Neural progenitor cell (in vitro differentiated cells): ENCODE measurements at regions not wholly inside any gene's neighbourhood (a gene's known extent, or its start where the extent isn't known, plus 50 kb on each side); places are given as distances from the start of the nearest gene placed in this dataset.

Experiments
- DNase-seq: peaks from one replicate; pipeline ENCODE4 v3.0.0-alpha.2; 2016; ENCODE audit warnings: low spot score
- H2AFZ ChIP-seq: fragments of 200-600 bp; sonication (generic); replicated peaks from 2 replicates; pipeline ENCODE4 v1.6.1; 2016; ENCODE audit warnings: antibody characterized with exemption
- H3F3A ChIP-seq: fragments of 200-600 bp; sonication (generic); 2 replicates; pipeline ENCODE4 v1.6.1; 2016; ENCODE audit warnings: antibody characterized with exemption, low read depth
- H3K27ac ChIP-seq: fragments of 200-600 bp; sonication (generic); 2 replicates; pipeline ENCODE4 v1.5.1; 2016; ENCODE audit warnings: mild to moderate bottlenecking
- H3K27me3 ChIP-seq: fragments of 200-600 bp; sonication (generic); 2 replicates; pipeline ENCODE4 v1.6.1; 2016; ENCODE audit warnings: mild to moderate bottlenecking, moderate library complexity
- H3K36me3 ChIP-seq: fragments of 200-600 bp; sonication (generic); 2 replicates; pipeline ENCODE4 v1.5.1; 2016
- H3K4me1 ChIP-seq: fragments of 200-600 bp; sonication (generic); 2 replicates; pipeline ENCODE4 v1.6.1; 2016; ENCODE audit warnings: mixed run types
- H3K4me2 ChIP-seq: fragments of 200-600 bp; sonication (generic); 2 replicates; pipeline ENCODE4 v1.6.1; 2016
- H3K4me3 ChIP-seq: fragments of 200-600 bp; sonication (generic); 2 replicates; pipeline ENCODE4 v1.5.1; 2016
- H3K79me2 ChIP-seq: fragments of 200-600 bp; sonication (generic); 2 replicates; pipeline ENCODE4 v1.6.1; 2016; ENCODE audit warnings: low read depth
- H3K9ac ChIP-seq: fragments of 200-600 bp; sonication (generic); 2 replicates; pipeline ENCODE4 v1.6.1; 2016
- H3K9me3 ChIP-seq: fragments of 200-600 bp; sonication (generic); 2 replicates; pipeline ENCODE4 v1.5.1; 2016; ENCODE audit warnings: low read depth
- H4K20me1 ChIP-seq: fragments of 200-600 bp; sonication (generic); 2 replicates; pipeline ENCODE4 v1.6.1; 2016; ENCODE audit warnings: low read depth
- H3K27ac Mint-ChIP-seq: 3 replicates; pipeline ENCODE4 v1.8.0; 2021; ENCODE audit warnings: mixed read lengths
- H3K27me3 Mint-ChIP-seq: 2 replicates; pipeline ENCODE4 v1.8.0; 2022; ENCODE audit warnings: low read depth, mild to moderate bottlenecking, inconsistent platforms, moderate library complexity, mixed read lengths; ENCODE audit not compliant: insufficient read depth
- H3K36me3 Mint-ChIP-seq: 3 replicates; pipeline ENCODE4 v1.8.0; 2021; ENCODE audit warnings: mixed read lengths
- H3K4me1 Mint-ChIP-seq: 3 replicates; pipeline ENCODE4 v1.8.0; 2021; ENCODE audit warnings: mixed read lengths
- H3K4me3 Mint-ChIP-seq: 3 replicates; pipeline ENCODE4 v1.8.0; 2021; ENCODE audit warnings: mild to moderate bottlenecking, moderate library complexity, mixed read lengths
- H3K9me3 Mint-ChIP-seq: 3 replicates; pipeline ENCODE4 v1.8.0; 2020; ENCODE audit warnings: mixed read lengths
- EZH2 ChIP-seq: fragments of 200-600 bp; sonication (generic); IDR thresholded peaks from 2 replicates; pipeline ENCODE4 v1.6.1; 2017; ENCODE audit warnings: antibody characterized with exemption, mild to moderate bottlenecking, moderate library complexity
- EZH2phosphoT487 ChIP-seq: fragments of 200-600 bp; sonication (generic); IDR thresholded peaks from 2 replicates; pipeline ENCODE4 v1.6.1; 2017; ENCODE audit warnings: antibody characterized with exemption
- TF ChIP-seq, protein P1 (sequence below): fragments of 200-600 bp; sonication (generic); IDR thresholded peaks from 2 replicates; pipeline ENCODE4 v1.5.1; 2017; ENCODE audit warnings: antibody characterized with exemption, mild to moderate bottlenecking

DNA sequence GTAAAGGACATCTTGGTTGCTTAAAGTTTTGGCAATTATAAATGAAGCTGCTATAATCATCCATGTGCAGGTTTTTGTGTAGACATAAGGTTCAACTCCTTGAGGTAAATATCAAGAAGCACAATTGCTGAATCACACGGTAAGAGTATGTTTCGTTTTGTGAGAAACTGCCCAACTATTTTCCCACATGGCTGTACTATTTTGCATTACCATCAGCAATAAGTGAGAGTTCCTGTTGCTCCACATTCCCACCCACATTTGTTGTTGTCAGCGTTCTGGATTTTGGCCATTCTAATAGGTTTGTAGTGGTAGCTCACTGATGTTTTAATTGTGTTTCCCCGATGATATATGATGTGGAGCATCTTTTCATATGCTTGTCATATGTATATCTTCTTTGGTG, 118.5 kb upstream of the KCNMB2 start:
- Histone ChIP-seq H3F3A (no peaks in the 10 kb centered on the region), H3K4me3 (no peak overlapping the region), H3K27ac (no peak overlapping the region), H3K4me1 (no peaks in the 10 kb centered on the region), H3K27me3 (no peaks in the 10 kb centered on the region), H3K9me3 (no peaks in the 10 kb centered on the region), H2AFZ (no peak overlapping the region), H3K36me3 (peaks cover 3% of the 10 kb centered on the region), H3K4me2 (no peak overlapping the region), H4K20me1 (no peaks in the 10 kb centered on the region), H3K9ac (no peak overlapping the region), H3K79me2 (no peaks in the 10 kb centered on the region)
- H3K4me3 Mint-ChIP-seq, result no peak overlapping the region
- DNase-seq, result no peak
- H3K27ac Mint-ChIP-seq, result no peak overlapping the region
- H3K36me3 Mint-ChIP-seq, result no peaks in the 10 kb centered on the region
- H3K4me1 Mint-ChIP-seq, result peaks cover 5% of the 10 kb centered on the region
- H3K27me3 Mint-ChIP-seq, result peaks cover 2% of the 10 kb centered on the region
- H3K9me3 Mint-ChIP-seq, result no peaks in the 10 kb centered on the region
- TF ChIP-seq EZH2 (no peak), EZH2phosphoT487 (no peak)
- TF ChIP-seq, protein P1, sequence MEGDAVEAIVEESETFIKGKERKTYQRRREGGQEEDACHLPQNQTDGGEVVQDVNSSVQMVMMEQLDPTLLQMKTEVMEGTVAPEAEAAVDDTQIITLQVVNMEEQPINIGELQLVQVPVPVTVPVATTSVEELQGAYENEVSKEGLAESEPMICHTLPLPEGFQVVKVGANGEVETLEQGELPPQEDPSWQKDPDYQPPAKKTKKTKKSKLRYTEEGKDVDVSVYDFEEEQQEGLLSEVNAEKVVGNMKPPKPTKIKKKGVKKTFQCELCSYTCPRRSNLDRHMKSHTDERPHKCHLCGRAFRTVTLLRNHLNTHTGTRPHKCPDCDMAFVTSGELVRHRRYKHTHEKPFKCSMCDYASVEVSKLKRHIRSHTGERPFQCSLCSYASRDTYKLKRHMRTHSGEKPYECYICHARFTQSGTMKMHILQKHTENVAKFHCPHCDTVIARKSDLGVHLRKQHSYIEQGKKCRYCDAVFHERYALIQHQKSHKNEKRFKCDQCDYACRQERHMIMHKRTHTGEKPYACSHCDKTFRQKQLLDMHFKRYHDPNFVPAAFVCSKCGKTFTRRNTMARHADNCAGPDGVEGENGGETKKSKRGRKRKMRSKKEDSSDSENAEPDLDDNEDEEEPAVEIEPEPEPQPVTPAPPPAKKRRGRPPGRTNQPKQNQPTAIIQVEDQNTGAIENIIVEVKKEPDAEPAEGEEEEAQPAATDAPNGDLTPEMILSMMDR, result no peak

DNA sequence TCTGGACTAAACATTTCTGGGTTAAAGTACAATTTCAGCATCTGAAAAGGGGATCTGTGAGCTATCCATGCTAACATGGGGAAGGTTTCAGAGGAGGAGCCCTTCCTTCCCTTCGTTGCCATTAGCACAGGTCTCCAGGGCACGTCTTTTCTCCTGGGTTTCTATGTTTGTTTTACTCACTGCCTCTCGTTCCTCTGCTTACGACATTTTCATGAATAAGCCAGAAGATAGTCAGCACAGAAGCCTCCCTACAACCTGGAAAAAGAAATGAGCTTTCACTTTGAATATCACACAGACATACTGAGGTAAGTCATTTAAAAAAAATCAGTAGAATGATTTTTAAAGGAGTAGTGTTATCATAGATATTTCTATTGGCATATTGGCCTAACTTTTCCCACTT, 117.2 kb upstream of the KCNMB2 start:
- H3K79me2 ChIP-seq, result no peaks in the 10 kb centered on the region
- no peak overlapping the region for H3K9ac ChIP-seq
- H3K4me3 Mint-ChIP-seq, result no peak overlapping the region
- no peaks in the 10 kb centered on the region for H3K9me3 ChIP-seq
- peaks cover 2% of the 10 kb centered on the region for H3K27me3 Mint-ChIP-seq
- no peaks in the 10 kb centered on the region for H3K9me3 Mint-ChIP-seq
- peaks cover 5% of the 10 kb centered on the region for H3K4me1 Mint-ChIP-seq
- TF ChIP-seq EZH2phosphoT487 (no peak), EZH2 (no peak)
- TF ChIP-seq, protein P1, result no peak
- no peak overlapping the region for H3K4me3 ChIP-seq
- H3K27ac ChIP-seq, result no peak overlapping the region
- no peak for DNase-seq
- no peak overlapping the region for H3K27ac Mint-ChIP-seq
- H3K4me1 ChIP-seq, result no peaks in the 10 kb centered on the region
- H3F3A ChIP-seq, result no peaks in the 10 kb centered on the region
- H3K27me3 ChIP-seq, result no peaks in the 10 kb centered on the region
- no peaks in the 10 kb centered on the region for H4K20me1 ChIP-seq
- no peak overlapping the region for H3K4me2 ChIP-seq
- no peak overlapping the region for H2AFZ ChIP-seq
- H3K36me3 Mint-ChIP-seq, result no peaks in the 10 kb centered on the region
- peaks cover 3% of the 10 kb centered on the region for H3K36me3 ChIP-seq

DNA sequence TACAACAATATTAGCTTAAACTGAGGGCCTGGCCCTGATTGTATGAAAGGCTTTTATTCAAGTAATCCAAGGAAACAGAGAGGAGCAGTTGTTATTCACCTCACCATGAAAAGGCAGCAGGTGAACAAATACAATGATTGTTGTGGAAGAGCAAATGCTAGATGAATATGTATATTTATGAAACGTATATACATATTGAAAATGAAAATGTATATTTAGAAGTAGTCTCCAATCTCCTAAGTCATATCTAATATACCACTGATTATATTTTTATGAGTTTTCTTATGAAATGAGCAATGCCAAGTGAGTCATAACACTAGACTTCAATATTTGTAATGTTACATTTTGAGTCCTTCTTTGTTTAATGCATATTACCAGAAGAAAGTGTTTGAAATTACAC, 116.2 kb upstream of the KCNMB2 start:
- Histone ChIP-seq H3K27me3 (no peaks in the 10 kb centered on the region), H3K4me3 (no peak overlapping the region), H3K4me1 (no peaks in the 10 kb centered on the region), H3K79me2 (no peaks in the 10 kb centered on the region), H4K20me1 (no peaks in the 10 kb centered on the region), H3K9me3 (no peaks in the 10 kb centered on the region), H2AFZ (no peak overlapping the region), H3K4me2 (no peak overlapping the region), H3K9ac (no peak overlapping the region), H3F3A (no peaks in the 10 kb centered on the region), H3K27ac (no peak overlapping the region), H3K36me3 (peaks cover 3% of the 10 kb centered on the region)
- Mint-ChIP-seq H3K9me3 (no peaks in the 10 kb centered on the region), H3K4me3 (no peak overlapping the region), H3K4me1 (peaks cover 5% of the 10 kb centered on the region), H3K36me3 (no peaks in the 10 kb centered on the region), H3K27me3 (peaks cover 2% of the 10 kb centered on the region), H3K27ac (no peak overlapping the region)
- TF ChIP-seq EZH2phosphoT487 (no peak), EZH2 (no peak)
- TF ChIP-seq, protein P1, result no peak
- no peak for DNase-seq

DNA sequence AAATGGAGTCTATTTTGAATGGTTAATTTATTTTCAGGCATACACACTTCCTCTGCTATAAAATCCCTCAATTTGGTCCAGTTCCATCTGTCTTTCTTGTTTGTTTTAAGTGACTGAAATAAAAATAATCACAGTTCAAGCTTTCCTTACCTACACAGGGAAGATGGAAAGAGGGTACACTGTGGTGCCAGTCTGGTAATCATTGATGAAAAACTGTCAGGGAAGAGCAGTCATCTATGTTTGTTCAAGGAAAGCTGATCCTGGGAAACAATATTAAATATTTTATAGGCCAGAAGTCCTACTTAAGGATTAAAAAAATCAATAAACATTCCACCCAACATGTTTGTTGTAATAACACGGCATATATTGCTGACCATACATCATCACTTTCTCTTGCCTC, 115.2 kb upstream of the KCNMB2 start:
- H3K27ac ChIP-seq, result no peak overlapping the region
- H3K4me1 Mint-ChIP-seq, result peaks cover 5% of the 10 kb centered on the region
- H3K27me3 ChIP-seq, result no peaks in the 10 kb centered on the region
- no peaks in the 10 kb centered on the region for H4K20me1 ChIP-seq
- H3K9ac ChIP-seq, result no peak overlapping the region
- H3K4me3 Mint-ChIP-seq, result no peak overlapping the region
- no peak overlapping the region for H2AFZ ChIP-seq
- H3K9me3 ChIP-seq, result no peaks in the 10 kb centered on the region
- no peak overlapping the region for H3K4me2 ChIP-seq
- H3K79me2 ChIP-seq, result no peaks in the 10 kb centered on the region
- no peak for TF ChIP-seq EZH2
- no peak for TF ChIP-seq EZH2phosphoT487
- TF ChIP-seq, protein P1, result no peak
- no peaks in the 10 kb centered on the region for H3K4me1 ChIP-seq
- no peak overlapping the region for H3K27ac Mint-ChIP-seq
- no peaks in the 10 kb centered on the region for H3K36me3 Mint-ChIP-seq
- no peaks in the 10 kb centered on the region for H3K9me3 Mint-ChIP-seq
- H3K4me3 ChIP-seq, result no peak overlapping the region
- H3K27me3 Mint-ChIP-seq, result peaks cover 2% of the 10 kb centered on the region
- no peaks in the 10 kb centered on the region for H3F3A ChIP-seq
- peaks cover 3% of the 10 kb centered on the region for H3K36me3 ChIP-seq
- no peak for DNase-seq
